NT2/D1 (cell line): ENCODE measurements at regions not wholly inside any gene's neighbourhood (a gene's known extent, or its start where the extent isn't known, plus 50 kb on each side); places are given as distances from the start of the nearest gene placed in this dataset.

Experiments
- DNase-seq: peaks from one replicate; pipeline ENCODE4 v3.0.0-alpha.2; 2011; ENCODE audit warnings: low read depth, low spot score
- H3K27me3 ChIP-seq: 2 replicates; pipeline ENCODE4 v1.6.0; 2011; ENCODE audit warnings: mild to moderate bottlenecking; ENCODE audit not compliant: insufficient read length, insufficient read depth
- H3K36me3 ChIP-seq: 2 replicates; pipeline ENCODE4 v1.6.1; 2011; ENCODE audit warnings: mild to moderate bottlenecking, low read length, mixed read lengths; ENCODE audit not compliant: insufficient read depth, insufficient read length
- H3K4me1 ChIP-seq: 2 replicates; pipeline ENCODE4 v1.5.1; 2011; ENCODE audit not compliant: insufficient read depth, insufficient read length
- H3K4me3 ChIP-seq: 2 replicates; pipeline ENCODE4 v1.5.1; 2011; ENCODE audit warnings: low read depth; ENCODE audit not compliant: insufficient read length
- H3K9ac ChIP-seq: 2 replicates; pipeline ENCODE4 v1.6.0; 2011; ENCODE audit warnings: low read depth; ENCODE audit not compliant: insufficient read length
- H3K9me3 ChIP-seq: 2 replicates; pipeline ENCODE4 v1.5.1; 2011; ENCODE audit warnings: mild to moderate bottlenecking, low read length; ENCODE audit not compliant: insufficient read depth
- SUZ12 ChIP-seq: IDR thresholded peaks from 2 replicates; pipeline ENCODE4 v1.6.1; 2011; ENCODE audit not compliant: insufficient read length, insufficient read depth; ENCODE audit errors: extremely low read depth
- YY1 ChIP-seq: IDR thresholded peaks from 2 replicates; pipeline ENCODE4 v1.6.1; 2011; ENCODE audit not compliant: insufficient read length, insufficient read depth
- ZNF274 ChIP-seq: IDR thresholded peaks from 2 replicates; pipeline ENCODE4 v1.6.1; 2011; ENCODE audit warnings: mild to moderate bottlenecking, low read depth, low read length

DNA sequence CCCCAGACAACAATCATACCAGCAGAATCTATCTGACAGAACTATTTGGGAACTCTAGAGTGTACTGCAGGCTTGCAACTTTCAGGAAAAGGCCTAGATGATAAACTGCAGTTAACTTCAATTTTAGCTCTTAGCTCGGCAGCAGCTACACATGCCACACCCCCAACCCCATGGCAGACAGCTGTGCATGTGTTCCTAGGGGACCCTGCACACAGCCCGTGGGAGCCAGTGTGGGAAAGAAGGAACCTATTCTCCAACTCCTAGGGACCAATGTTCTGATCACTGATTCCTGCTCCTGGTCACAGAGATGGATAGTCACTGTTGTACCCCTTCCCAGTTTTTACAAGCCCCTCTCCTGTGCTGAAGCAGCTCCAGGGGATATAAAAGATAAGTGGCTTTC lies 179.6 kb downstream of the DRD1 start:
- TF ChIP-seq YY1 = no peak
- no peak for TF ChIP-seq SUZ12
- no peak for TF ChIP-seq ZNF274

GRCh38 chr5:175263776-175264175 lies 180.2 kb downstream of the DRD1 start:
- Histone ChIP-seq H3K4me3 (no peak overlapping the region), H3K9me3 (peaks cover 5% of the 10 kb centered on the region; the same call in 1 of the 2 replicates), H3K4me1 (peaks cover 3% of the 10 kb centered on the region), H3K9ac (no peak overlapping the region), H3K27me3 (no peaks in the 10 kb centered on the region), H3K36me3 (no peaks in the 10 kb centered on the region)
- no peak for TF ChIP-seq SUZ12
- DNase-seq = no peak

More for the DNA sequence above, 179.6 kb downstream of the DRD1 start:
- Histone ChIP-seq H3K9me3 (peaks cover 5% of the 10 kb centered on the region; the same call in 1 of the 2 replicates), H3K9ac (no peak overlapping the region), H3K4me1 (peaks cover 3% of the 10 kb centered on the region), H3K4me3 (no peak overlapping the region), H3K36me3 (no peaks in the 10 kb centered on the region), H3K27me3 (no peaks in the 10 kb centered on the region)
- DNase-seq = no peak

DNA sequence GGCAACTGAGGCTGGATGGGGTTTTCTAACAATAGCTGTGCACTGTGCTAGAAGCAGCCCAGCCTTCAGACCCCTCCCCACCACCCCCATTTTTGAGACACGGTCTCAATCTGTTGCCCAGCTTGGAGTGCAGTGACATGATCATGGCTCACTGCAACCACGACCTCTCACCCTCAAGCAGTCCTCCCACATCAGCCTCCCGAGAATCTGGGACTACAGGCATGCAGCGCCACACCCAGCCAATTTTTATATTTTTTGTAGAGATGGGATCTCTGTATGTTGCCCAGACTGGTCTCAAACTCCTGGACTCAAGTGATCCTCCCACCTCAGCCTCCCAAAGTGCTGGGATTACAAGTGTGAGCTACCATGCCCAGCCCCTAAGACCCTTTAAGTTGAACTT lies 182.5 kb downstream of the DRD1 start:
- Histone ChIP-seq H3K9ac (no peak overlapping the region), H3K9me3 (peaks cover 5% of the 10 kb centered on the region; the same call in 1 of the 2 replicates), H3K4me1 (peaks cover 3% of the 10 kb centered on the region), H3K27me3 (no peaks in the 10 kb centered on the region), H3K36me3 (no peaks in the 10 kb centered on the region), H3K4me3 (no peak overlapping the region)
- no peak for DNase-seq
- no peak for TF ChIP-seq SUZ12
- no peak for TF ChIP-seq ZNF274
- no peak for TF ChIP-seq YY1

- Histone ChIP-seq H3K27me3 (no peaks in the 10 kb centered on the region), H3K4me1 (peaks cover 3% of the 10 kb centered on the region), H3K4me3 (no peak overlapping the region)
These were observed 182.9 kb downstream of the DRD1 start for GRCh38 chr5:175261037-175261436.

GRCh38 chr5:175257847-175258194 lies 186.2 kb downstream of the DRD1 start:
- Histone ChIP-seq H3K9me3 (peaks cover 3% of the 10 kb centered on the region; the same call in 1 of the 2 replicates), H3K4me1 (peaks cover 5% of the 10 kb centered on the region), H3K27me3 (no peaks in the 10 kb centered on the region), H3K9ac (no peak overlapping the region), H3K36me3 (no peaks in the 10 kb centered on the region), H3K4me3 (no peak overlapping the region)
- TF ChIP-seq ZNF274 (no peak), YY1 (no peak), SUZ12 (no peak)
- DNase-seq = no peak

More at GRCh38 chr5:175261037-175261436, 182.9 kb downstream of the DRD1 start:
- no peak for TF ChIP-seq SUZ12
- no peak for TF ChIP-seq ZNF274
- no peak for TF ChIP-seq YY1
- no peak for DNase-seq
- H3K9ac ChIP-seq = no peak overlapping the region
- no peaks in the 10 kb centered on the region for H3K36me3 ChIP-seq
- peaks cover 5% of the 10 kb centered on the region; the same call in 1 of the 2 replicates for H3K9me3 ChIP-seq

- Histone ChIP-seq H3K27me3 (no peaks in the 10 kb centered on the region), H3K36me3 (no peaks in the 10 kb centered on the region), H3K9ac (no peak overlapping the region), H3K9me3 (no peaks in the 10 kb centered on the region), H3K4me3 (no peak overlapping the region), H3K4me1 (peaks cover 5% of the 10 kb centered on the region)
- TF ChIP-seq SUZ12 = no peak
- no peak for TF ChIP-seq ZNF274
- TF ChIP-seq YY1 = no peak
- DNase-seq = no peak
These were observed 186.7 kb downstream of the DRD1 start for GRCh38 chr5:175257128-175257846.

GRCh38 chr5:175254155-175254554 lies 189.8 kb downstream of the DRD1 start:
- DNase-seq = no peak

More at GRCh38 chr5:175254155-175254554, 189.8 kb downstream of the DRD1 start:
- Histone ChIP-seq H3K9me3 (no peaks in the 10 kb centered on the region), H3K27me3 (no peaks in the 10 kb centered on the region), H3K9ac (no peak overlapping the region), H3K4me1 (peaks cover 2% of the 10 kb centered on the region), H3K4me3 (no peak overlapping the region), H3K36me3 (no peaks in the 10 kb centered on the region)
- no peak for TF ChIP-seq ZNF274
- TF ChIP-seq SUZ12 = no peak
- no peak for TF ChIP-seq YY1
